Activated CD8-positive, alpha-beta T cell treated with anti-CD3 and anti-CD28 coated beads for 36 hours (primary cell): ENCODE measurements at regions not wholly inside any gene's neighbourhood (a gene's known extent, or its start where the extent isn't known, plus 50 kb on each side); places are given as distances from the start of the nearest gene placed in this dataset.

ENCODE experiments used
- ATAC-seq: fragments of 200-7000 bp; cut with Tn5 transposase; one replicate; pipeline ENCODE4 v1.10.0; 2021; ENCODE audit warnings: mild to moderate bottlenecking, moderate library complexity
- CTCF ChIA-PET: fragments of 350-600 bp; sonication (Branson Sonifier 250); formaldehyde crosslinking; loops from one replicate; lab custom pipeline; 2021; ENCODE audit warnings: antibody characterized with exemption; lab: Charles Lee
- POLR2A ChIA-PET: fragments of 350-600 bp; sonication (Branson Sonifier 250); formaldehyde crosslinking; loops from one replicate; lab custom pipeline; 2021; ENCODE audit warnings: antibody characterized with exemption; lab: Charles Lee
- DNase-seq: peaks from one replicate; pipeline ENCODE4 v3.0.0-alpha.2; 2020
- H3K27ac Mint-ChIP-seq: one replicate; pipeline ENCODE4 v1.8.0; 2021; ENCODE audit warnings: mild to moderate bottlenecking, mixed read lengths
- H3K27me3 Mint-ChIP-seq: one replicate; pipeline ENCODE4 v1.8.0; 2021; ENCODE audit warnings: mixed read lengths
- H3K36me3 Mint-ChIP-seq: one replicate; pipeline ENCODE4 v1.8.0; 2021; ENCODE audit warnings: low read depth, mixed read lengths
- H3K4me1 Mint-ChIP-seq: one replicate; pipeline ENCODE4 v1.8.0; 2021; ENCODE audit warnings: low read depth, mixed read lengths
- H3K4me3 Mint-ChIP-seq: one replicate; pipeline ENCODE4 v1.8.0; 2021; ENCODE audit warnings: mild to moderate bottlenecking, moderate library complexity, mixed read lengths
- H3K9me3 Mint-ChIP-seq: one replicate; pipeline ENCODE4 v1.8.0; 2021; ENCODE audit warnings: mixed read lengths
- intact Hi-C: fragments of 100-400 bp; cut with micrococcal nuclease; formaldehyde crosslinking; loops from one replicate; pipeline ENCODE4 v1.10.0; 2022
- TF ChIP-seq, protein P1 (sequence below): fragments of 200-600 bp; IDR thresholded peaks from one replicate; pipeline ENCODE4 v1.8.0; 2022; ENCODE audit warnings: antibody characterized with exemption, mild to moderate bottlenecking

DNA sequence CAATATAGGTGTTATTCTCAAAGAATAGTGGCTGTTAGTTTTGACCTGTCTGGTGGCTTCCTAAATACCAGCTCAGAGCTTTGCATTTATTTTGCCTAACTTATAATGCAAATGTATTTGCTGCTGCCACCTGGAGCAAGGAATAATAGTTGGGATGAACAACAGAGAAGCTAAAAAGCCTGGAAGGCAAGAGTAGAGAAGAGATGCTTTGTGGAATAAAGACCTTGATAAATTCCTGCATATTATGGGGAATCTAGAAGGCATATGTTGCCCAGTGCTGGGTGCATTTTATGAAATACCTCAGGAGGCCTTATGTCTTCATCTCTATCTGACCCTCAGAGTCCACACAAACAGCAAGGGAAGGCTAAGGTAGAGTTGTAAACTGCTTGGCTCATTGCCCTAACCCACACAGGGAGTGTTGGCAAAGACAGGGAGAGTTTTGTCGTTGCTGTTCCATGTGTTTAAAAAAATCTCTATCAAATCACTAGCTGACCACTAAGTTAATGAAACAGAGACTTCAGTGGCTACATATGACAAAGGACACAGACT is 53.7 kb upstream of the SCAF11 start:
- H3K27me3 Mint-ChIP-seq = peaks cover 1% of the 10 kb centered on the region
- TF ChIP-seq, protein P1, sequence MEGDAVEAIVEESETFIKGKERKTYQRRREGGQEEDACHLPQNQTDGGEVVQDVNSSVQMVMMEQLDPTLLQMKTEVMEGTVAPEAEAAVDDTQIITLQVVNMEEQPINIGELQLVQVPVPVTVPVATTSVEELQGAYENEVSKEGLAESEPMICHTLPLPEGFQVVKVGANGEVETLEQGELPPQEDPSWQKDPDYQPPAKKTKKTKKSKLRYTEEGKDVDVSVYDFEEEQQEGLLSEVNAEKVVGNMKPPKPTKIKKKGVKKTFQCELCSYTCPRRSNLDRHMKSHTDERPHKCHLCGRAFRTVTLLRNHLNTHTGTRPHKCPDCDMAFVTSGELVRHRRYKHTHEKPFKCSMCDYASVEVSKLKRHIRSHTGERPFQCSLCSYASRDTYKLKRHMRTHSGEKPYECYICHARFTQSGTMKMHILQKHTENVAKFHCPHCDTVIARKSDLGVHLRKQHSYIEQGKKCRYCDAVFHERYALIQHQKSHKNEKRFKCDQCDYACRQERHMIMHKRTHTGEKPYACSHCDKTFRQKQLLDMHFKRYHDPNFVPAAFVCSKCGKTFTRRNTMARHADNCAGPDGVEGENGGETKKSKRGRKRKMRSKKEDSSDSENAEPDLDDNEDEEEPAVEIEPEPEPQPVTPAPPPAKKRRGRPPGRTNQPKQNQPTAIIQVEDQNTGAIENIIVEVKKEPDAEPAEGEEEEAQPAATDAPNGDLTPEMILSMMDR = no peak
- peaks cover 7% of the 10 kb centered on the region for H3K36me3 Mint-ChIP-seq
- intact Hi-C loops = no loop called here
- CTCF ChIA-PET = interaction anchor here (0.5 kb wide), 1 partner anchor 1912 kb away, joined by 3 read pairs; no protein-coding TSS in a partner anchor
- ATAC-seq (no peak), DNase-seq (no peak)
- peaks cover 17% of the 10 kb centered on the region for H3K9me3 Mint-ChIP-seq
- H3K4me1 Mint-ChIP-seq = no peaks in the 10 kb centered on the region
- H3K4me3 Mint-ChIP-seq = no peak overlapping the region
- POLR2A ChIA-PET = no interaction called here
- H3K27ac Mint-ChIP-seq = no peak overlapping the region
